Muscle layer of colon (tissue), 2 donors: ENCODE measurements at regions not wholly inside any gene's neighbourhood (a gene's known extent, or its start where the extent isn't known, plus 50 kb on each side); places are given as distances from the start of the nearest gene placed in this dataset.
"Not testable (repeated sequence)": the region's sequence is repeated elsewhere in the genome, so short reads cannot be mapped to it uniquely, and the experiment has no call there.

ENCODE experiments used
- H3K27ac ChIP-seq: one replicate; pipeline ENCODE4 v1.7.0; 2013; ENCODE audit warnings: low read depth, mild to moderate bottlenecking, low read length, moderate library complexity
- H3K27me3 ChIP-seq, 2 donors: one replicate each; pipeline ENCODE4 v1.7.0; 2013; ENCODE audit warnings: low read length in 2 of 2, mild to moderate bottlenecking in 2 of 2; ENCODE audit not compliant: insufficient read depth in 2 of 2, control insufficient read depth in 1 of 2
- H3K36me3 ChIP-seq: one replicate; pipeline ENCODE4 v1.7.0; 2013; ENCODE audit warnings: mild to moderate bottlenecking, low read length; ENCODE audit not compliant: insufficient read depth
- H3K4me1 ChIP-seq: one replicate; pipeline ENCODE4 v1.7.0; 2013; ENCODE audit warnings: mild to moderate bottlenecking, low read length; ENCODE audit not compliant: insufficient read depth
- H3K4me3 ChIP-seq, 2 donors: one replicate each; pipeline ENCODE4 v1.7.0; 2013; ENCODE audit warnings: low read length in 2 of 2, low read depth in 1 of 2, mild to moderate bottlenecking in 1 of 2, moderate library complexity in 1 of 2
- H3K9ac ChIP-seq: one replicate; pipeline ENCODE4 v1.7.0; 2013; ENCODE audit warnings: low read length
- H3K9me3 ChIP-seq: one replicate; pipeline ENCODE4 v1.7.0; 2013; ENCODE audit warnings: mild to moderate bottlenecking, low read length
- donor health status: abdominal sarcoma.
- donor health status: Adenocarcinoma of cecum.

GRCh38 chr7:131933219-131933618, 376.8 kb upstream of the PODXL start:
- not testable (repeated sequence) for H3K9me3 ChIP-seq, H3K27ac ChIP-seq, H3K4me1 ChIP-seq, H3K36me3 ChIP-seq, H3K27me3 ChIP-seq, H3K4me3 ChIP-seq, H3K9ac ChIP-seq

DNA sequence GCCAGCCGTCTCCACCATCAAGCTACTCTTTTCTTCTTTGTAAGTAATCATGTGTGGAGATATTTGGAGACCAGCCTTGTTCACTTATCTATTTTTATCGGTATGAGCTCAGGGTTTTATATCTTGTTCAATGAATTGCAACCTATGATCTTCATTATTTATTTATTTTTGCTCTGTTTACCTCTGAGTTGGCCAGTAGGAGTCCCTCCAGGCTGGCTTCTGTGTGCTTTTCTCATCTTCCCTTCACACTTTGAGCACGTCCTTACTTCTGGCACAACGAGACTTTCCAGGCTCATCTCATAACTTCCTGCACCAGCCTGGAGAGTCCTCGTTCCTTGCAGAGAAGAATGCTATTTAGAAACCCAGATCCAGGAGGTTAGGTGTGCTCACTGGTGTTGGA, 375.8 kb upstream of the PODXL start:
- Histone ChIP-seq H3K4me1 (no peaks in the 10 kb centered on the region), H3K4me3 (no peak overlapping the region), H3K27ac (no peak overlapping the region), H3K27me3 (no peaks in the 10 kb centered on the region), H3K9ac (no peak overlapping the region), H3K36me3 (no peaks in the 10 kb centered on the region), H3K9me3 (no peaks in the 10 kb centered on the region)

- H3K27me3 ChIP-seq, result no peaks in the 10 kb centered on the region
- H3K36me3 ChIP-seq, result no peaks in the 10 kb centered on the region
- no peak overlapping the region for H3K9ac ChIP-seq
- H3K4me1 ChIP-seq, result no peaks in the 10 kb centered on the region
- no peak overlapping the region for H3K27ac ChIP-seq
- no peak overlapping the region for H3K4me3 ChIP-seq
- H3K9me3 ChIP-seq, result no peaks in the 10 kb centered on the region
These were observed 374.9 kb upstream of the PODXL start for GRCh38 chr7:131931370-131931769.

GRCh38 chr7:131929632-131930031, 373.2 kb upstream of the PODXL start:
- Histone ChIP-seq H3K27ac (no peak overlapping the region), H3K9me3 (no peaks in the 10 kb centered on the region), H3K9ac (no peak overlapping the region), H3K36me3 (no peaks in the 10 kb centered on the region), H3K4me1 (no peaks in the 10 kb centered on the region), H3K27me3 (no peaks in the 10 kb centered on the region), H3K4me3 (no peak overlapping the region)

DNA sequence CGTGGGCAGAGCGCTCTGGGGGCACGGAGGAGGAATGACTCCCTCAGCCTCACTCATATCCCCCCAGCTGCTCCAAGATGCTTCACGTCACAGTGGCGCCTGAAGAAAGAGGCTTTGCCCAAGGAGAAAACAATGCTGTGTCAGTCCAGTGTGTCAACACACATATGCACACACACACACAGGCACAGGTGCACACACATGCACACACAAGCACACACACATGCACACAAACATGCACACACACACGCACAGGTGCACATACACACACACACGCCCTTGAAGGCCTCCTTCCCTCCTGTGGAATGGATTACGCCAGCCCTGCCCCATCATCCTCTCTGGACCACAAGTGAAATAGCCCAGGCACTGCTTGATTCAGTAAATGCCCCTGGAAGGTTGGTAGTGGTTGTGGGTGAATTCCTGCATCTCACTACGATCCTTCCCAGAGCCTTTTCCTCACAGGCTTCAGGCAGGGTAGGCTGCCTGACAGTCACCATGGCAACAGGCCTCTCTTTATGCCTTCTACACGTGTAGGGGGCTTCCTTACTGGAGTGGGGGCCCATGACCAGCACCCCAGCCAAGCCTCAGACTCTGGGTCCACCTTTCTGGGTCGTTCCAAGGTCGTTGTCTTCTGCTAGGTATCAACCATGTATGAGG, 371.5 kb upstream of the PODXL start:
- Histone ChIP-seq H3K27me3 (no peaks in the 10 kb centered on the region), H3K36me3 (no peaks in the 10 kb centered on the region), H3K4me1 (no peaks in the 10 kb centered on the region), H3K4me3 (no peak overlapping the region), H3K27ac (no peak overlapping the region), H3K9me3 (no peaks in the 10 kb centered on the region), H3K9ac (no peak overlapping the region)

DNA sequence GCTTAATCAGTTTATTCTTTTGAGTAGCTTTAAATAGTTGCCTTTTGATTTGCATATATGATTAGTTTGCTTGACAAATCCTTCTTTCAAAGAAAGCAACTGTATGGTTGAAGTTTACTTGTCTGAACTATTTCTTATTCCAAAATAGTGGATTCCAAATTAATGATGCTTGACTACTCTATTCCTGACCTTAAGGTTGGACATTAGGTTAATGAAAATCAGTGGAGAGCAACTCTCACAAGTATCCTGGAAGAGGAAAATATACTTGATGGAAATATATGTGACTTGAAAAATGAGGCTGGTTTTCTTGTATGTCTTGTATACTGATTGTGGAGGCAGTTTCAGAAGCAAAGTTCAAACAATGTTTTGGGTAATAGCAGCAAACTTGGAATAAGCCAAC, 369.2 kb upstream of the PODXL start:
- H3K36me3 ChIP-seq, result no peaks in the 10 kb centered on the region
- H3K4me3 ChIP-seq, result no peak overlapping the region
- no peak overlapping the region for H3K9ac ChIP-seq
- H3K27me3 ChIP-seq, result no peaks in the 10 kb centered on the region
- no peaks in the 10 kb centered on the region for H3K4me1 ChIP-seq
- H3K9me3 ChIP-seq, result no peaks in the 10 kb centered on the region
- no peak overlapping the region for H3K27ac ChIP-seq

DNA sequence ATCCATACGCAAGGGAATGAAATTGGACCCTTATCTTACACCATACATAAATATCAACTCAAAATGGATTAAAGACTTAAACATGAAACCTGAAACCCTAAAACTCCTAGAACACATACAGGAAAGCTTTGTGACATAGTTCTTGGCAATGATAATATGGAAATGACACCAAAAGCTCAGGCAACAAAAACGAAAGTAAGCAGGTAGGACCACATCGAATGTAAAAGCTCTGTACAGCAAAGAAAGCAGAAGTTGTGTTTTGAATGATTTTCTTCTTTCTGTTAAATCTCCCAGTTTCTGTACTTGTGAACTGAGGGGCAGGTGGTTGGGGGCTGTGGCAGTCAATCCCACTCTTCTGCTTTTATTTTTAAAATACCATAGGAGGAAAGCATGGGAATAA, 368.4 kb upstream of the PODXL start:
- Histone ChIP-seq H3K4me1 (no peaks in the 10 kb centered on the region), H3K27ac (no peak overlapping the region), H3K9ac (no peak overlapping the region), H3K9me3 (no peaks in the 10 kb centered on the region), H3K36me3 (no peaks in the 10 kb centered on the region), H3K27me3 (no peaks in the 10 kb centered on the region), H3K4me3 (no peak overlapping the region)

DNA sequence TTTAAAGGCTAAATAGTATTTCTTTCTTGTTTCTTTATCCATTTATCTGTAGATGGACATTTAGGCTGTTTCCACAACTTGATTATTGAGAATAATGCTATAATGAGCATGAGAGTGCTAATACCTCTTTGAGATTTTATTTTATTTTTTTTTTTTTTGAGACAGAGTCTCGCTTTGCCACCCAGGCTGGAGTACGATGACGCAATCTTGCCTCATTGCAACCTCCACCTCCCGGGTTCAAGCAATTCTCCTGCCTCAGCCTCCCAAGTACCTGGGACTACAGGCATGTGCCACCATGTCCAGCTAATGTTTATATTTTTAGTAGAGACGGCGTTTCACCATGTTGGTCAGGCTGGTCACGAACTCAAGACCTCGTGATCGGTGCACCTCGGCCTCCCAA, 366.5 kb upstream of the PODXL start:
- H3K4me1 ChIP-seq, H3K9me3 ChIP-seq, H3K9ac ChIP-seq, H3K36me3 ChIP-seq, H3K27ac ChIP-seq, H3K4me3 ChIP-seq, H3K27me3 ChIP-seq: not testable (repeated sequence)

DNA sequence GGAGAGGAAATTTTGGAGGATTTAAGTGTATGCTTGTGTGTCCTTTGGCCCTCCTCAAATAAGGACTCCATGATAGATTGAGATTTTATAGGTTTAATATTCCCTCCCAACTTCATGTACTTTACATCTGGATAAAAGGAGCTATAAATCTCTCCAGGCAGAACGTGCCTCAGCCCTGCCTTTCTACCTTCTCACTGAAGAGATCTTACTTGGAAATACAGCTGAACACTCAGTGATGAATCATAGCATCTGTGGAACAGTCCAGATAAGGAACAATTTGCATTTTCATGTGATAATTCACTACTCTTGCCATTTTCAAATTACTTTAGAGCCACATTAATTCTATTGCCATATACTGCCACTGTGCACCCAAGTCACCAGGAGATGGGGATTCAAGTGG, 364.6 kb upstream of the PODXL start:
- Histone ChIP-seq H3K9ac (no peak overlapping the region), H3K27me3 (no peaks in the 10 kb centered on the region), H3K27ac (no peak overlapping the region), H3K36me3 (no peaks in the 10 kb centered on the region), H3K4me1 (no peaks in the 10 kb centered on the region), H3K4me3 (no peak overlapping the region), H3K9me3 (no peaks in the 10 kb centered on the region)

GRCh38 chr7:131919920-131920709, 363.7 kb upstream of the PODXL start:
- Histone ChIP-seq H3K4me1 (no peaks in the 10 kb centered on the region), H3K9me3 (no peaks in the 10 kb centered on the region), H3K27me3 (no peaks in the 10 kb centered on the region), H3K36me3 (no peaks in the 10 kb centered on the region), H3K4me3 (no peak overlapping the region), H3K9ac (no peak overlapping the region), H3K27ac (no peak overlapping the region)

- Histone ChIP-seq H3K9me3 (no peaks in the 10 kb centered on the region), H3K4me3 (no peak overlapping the region), H3K27me3 (peaks cover 4 to 20% of the 10 kb centered on the region in 2 donors), H3K36me3 (no peaks in the 10 kb centered on the region), H3K27ac (no peak overlapping the region), H3K4me1 (no peaks in the 10 kb centered on the region), H3K9ac (no peak overlapping the region)
These were observed 354.7 kb upstream of the PODXL start for GRCh38 chr7:131911112-131911511.
